Kidney epithelial cell (primary cell): ENCODE measurements at regions not wholly inside any gene's neighbourhood (a gene's known extent, or its start where the extent isn't known, plus 50 kb on each side); places are given as distances from the start of the nearest gene placed in this dataset.

Experiments used
- DNase-seq: peaks from one replicate; pipeline ENCODE4 v3.0.0-alpha.2; 2010; ENCODE audit warnings: low read depth
- H3K27me3 ChIP-seq: 2 replicates; pipeline ENCODE4 v1.6.0; 2011; ENCODE audit warnings: low read length; ENCODE audit not compliant: control insufficient read depth, insufficient read depth
- H3K36me3 ChIP-seq: 2 replicates; pipeline ENCODE4 v1.5.1; 2011; ENCODE audit warnings: low read length; ENCODE audit not compliant: control insufficient read depth, insufficient read depth
- H3K4me3 ChIP-seq: 2 replicates; pipeline ENCODE4 v1.5.1; 2011; ENCODE audit warnings: low read depth, mild to moderate bottlenecking, control low read depth, low read length
- TF ChIP-seq, protein P1 (sequence below): IDR thresholded peaks from 2 replicates; pipeline ENCODE4 v1.5.1; 2011; ENCODE audit warnings: mild to moderate bottlenecking, moderate library complexity, low read length, control low read depth, inconsistent platforms; ENCODE audit not compliant: insufficient read depth, poor library complexity, severe bottlenecking

DNA sequence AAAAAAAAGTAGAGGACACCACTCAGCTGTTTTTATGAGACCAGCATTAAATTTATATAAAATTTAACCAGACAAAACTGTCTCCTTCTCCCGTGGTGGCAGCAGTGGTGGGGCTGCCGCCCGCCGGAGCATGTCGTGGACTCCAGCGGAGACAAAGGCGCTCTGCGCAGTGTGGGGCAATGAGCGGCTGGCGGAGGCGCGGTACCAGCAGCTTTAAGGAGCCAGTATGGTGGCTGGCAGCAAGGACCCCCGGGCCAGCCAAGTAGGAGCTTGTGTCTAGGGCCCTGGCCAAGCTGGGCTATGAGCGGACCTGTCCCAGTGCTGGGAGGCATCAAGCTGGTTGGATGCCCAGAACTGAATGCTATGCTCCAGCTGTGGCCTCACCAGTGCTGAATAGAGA lies 2102.9 kb downstream of the NCAM2 start:
- no peak for DNase-seq
- H3K27me3 ChIP-seq = no peaks in the 10 kb centered on the region
- H3K4me3 ChIP-seq = no peak overlapping the region
- TF ChIP-seq, protein P1, sequence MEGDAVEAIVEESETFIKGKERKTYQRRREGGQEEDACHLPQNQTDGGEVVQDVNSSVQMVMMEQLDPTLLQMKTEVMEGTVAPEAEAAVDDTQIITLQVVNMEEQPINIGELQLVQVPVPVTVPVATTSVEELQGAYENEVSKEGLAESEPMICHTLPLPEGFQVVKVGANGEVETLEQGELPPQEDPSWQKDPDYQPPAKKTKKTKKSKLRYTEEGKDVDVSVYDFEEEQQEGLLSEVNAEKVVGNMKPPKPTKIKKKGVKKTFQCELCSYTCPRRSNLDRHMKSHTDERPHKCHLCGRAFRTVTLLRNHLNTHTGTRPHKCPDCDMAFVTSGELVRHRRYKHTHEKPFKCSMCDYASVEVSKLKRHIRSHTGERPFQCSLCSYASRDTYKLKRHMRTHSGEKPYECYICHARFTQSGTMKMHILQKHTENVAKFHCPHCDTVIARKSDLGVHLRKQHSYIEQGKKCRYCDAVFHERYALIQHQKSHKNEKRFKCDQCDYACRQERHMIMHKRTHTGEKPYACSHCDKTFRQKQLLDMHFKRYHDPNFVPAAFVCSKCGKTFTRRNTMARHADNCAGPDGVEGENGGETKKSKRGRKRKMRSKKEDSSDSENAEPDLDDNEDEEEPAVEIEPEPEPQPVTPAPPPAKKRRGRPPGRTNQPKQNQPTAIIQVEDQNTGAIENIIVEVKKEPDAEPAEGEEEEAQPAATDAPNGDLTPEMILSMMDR = no peak
- no peaks in the 10 kb centered on the region for H3K36me3 ChIP-seq

DNA sequence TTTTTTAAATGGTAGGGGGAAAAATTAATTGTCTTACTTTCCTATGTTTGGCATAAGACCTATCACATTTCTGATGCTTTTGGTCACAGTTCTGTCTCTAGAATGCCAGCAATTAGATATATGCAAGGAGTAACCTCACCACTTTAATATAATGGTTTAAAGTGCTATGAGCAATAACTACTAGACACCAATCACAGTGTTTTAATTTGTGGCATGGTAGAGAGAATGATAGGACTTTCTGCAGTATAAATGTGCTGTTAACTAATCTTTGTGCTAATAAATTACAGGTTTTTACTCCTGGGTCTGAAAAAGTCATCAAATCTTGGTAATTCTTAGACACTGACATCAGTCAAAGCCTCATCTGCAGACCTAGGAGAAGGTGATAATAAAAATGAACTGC lies 2110.3 kb downstream of the NCAM2 start:
- Histone ChIP-seq H3K4me3 (no peak overlapping the region), H3K27me3 (no peaks in the 10 kb centered on the region), H3K36me3 (no peaks in the 10 kb centered on the region)
- no peak for DNase-seq
- TF ChIP-seq, protein P1 = no peak

DNA sequence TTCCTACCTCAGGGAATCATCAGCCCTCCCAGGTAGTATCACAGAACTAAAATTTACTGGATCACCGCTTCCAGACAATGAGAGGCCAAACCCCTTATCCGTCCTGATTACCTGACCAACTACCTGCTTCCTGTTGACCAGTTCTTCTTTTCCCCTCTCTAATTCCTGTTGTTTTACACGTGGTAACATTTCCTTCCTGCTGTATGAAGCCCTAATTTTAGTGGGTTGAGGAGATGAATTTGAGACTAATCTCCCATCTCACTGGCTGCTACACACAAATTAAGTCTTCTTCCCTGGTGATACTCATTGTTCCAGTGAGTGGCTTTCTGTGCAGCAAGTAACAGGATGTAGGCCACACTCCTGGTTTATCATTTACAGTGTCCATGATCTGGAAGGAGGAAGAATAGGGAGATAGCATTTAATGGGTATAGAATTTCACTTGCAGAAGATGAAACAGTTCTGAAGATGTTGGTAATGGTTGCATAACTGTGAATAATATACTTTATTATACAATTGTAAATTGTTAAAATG lies 2112.9 kb downstream of the NCAM2 start:
- H3K36me3 ChIP-seq = no peaks in the 10 kb centered on the region
- TF ChIP-seq, protein P1 = no peak
- H3K27me3 ChIP-seq = no peaks in the 10 kb centered on the region
- H3K4me3 ChIP-seq = no peak overlapping the region
- DNase-seq = peak; percentile 2

DNA sequence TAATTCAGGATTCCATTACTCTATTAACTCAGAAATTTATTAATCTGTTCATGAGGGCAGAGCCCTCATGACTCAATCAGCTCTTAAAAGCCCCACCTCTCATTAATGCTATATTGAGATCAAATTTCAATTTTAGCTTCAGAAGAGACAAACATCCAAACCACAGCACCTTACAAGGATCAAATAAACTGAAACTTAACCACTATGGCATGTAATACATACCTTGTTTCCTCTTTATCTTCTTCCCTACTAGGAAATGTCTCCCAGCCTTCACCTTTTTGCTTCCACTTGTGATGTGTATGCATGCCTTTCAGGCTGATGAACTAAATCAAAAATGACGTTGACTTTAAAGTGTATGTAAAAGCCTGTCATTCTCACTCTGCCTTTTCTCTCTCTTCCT lies 2121.3 kb downstream of the NCAM2 start:
- no peak for DNase-seq
- H3K36me3 ChIP-seq = no peaks in the 10 kb centered on the region
- no peaks in the 10 kb centered on the region for H3K27me3 ChIP-seq
- TF ChIP-seq, protein P1 = no peak
- no peak overlapping the region for H3K4me3 ChIP-seq

DNA sequence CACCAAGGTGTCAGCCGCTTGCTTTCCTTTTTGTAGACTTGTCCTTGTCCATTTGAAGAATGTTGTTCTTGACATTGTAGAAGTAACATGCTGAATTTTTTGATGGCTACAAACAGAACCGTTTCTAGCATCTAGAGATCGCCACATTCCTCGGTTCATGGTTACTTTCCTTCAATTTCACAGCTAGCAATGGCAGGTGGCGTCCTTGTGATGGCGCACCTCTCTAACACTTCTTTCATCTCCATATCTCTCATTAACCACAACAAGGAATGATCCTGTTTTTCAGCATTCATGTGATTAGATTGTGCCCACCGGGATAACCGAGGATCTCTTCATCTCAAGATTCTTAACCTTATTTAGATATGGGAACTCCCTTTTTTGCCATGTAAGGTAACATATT lies 2129.8 kb downstream of the NCAM2 start:
- H3K27me3 ChIP-seq = no peaks in the 10 kb centered on the region
- TF ChIP-seq, protein P1 = no peak

DNA sequence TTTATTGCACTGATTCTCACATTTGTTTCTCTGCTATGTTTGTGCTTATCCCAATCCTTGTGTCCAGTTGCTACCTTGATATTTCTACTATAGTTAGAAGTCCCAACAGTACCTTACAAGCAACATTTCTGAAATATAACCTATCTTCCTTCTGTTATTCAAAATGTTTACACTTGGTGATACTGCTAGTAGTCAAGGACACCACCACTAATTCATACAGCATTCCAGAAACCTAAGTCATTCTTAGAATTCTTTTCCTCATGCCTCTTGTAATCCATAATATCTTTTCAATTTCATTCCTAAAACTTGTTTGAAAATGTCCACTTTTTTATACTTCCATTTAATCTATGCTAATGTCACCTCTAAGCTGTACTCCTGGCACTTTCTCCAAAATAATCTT lies 2132.1 kb downstream of the NCAM2 start:
- DNase-seq = no peak
- H3K36me3 ChIP-seq = no peaks in the 10 kb centered on the region
- no peaks in the 10 kb centered on the region for H3K27me3 ChIP-seq
- H3K4me3 ChIP-seq = no peak overlapping the region
- TF ChIP-seq, protein P1 = no peak

More for the DNA sequence above, 2129.8 kb downstream of the NCAM2 start:
- DNase-seq = no peak
- no peaks in the 10 kb centered on the region for H3K36me3 ChIP-seq
- H3K4me3 ChIP-seq = no peak overlapping the region
